Mucosa of rectum (tissue), 2 donors: ENCODE measurements at regions not wholly inside any gene's neighbourhood (a gene's known extent, or its start where the extent isn't known, plus 50 kb on each side); places are given as distances from the start of the nearest gene placed in this dataset.
A peak's percentile ranks its signal among the peaks of the same experiment; 100 is the strongest.
"Not testable (repeated sequence)": the region's sequence is repeated elsewhere in the genome, so short reads cannot be mapped to it uniquely, and the experiment has no call there.

Source experiments
- H3K27ac ChIP-seq, 2 donors: one replicate each; pipeline ENCODE4 v1.7.0; 2013; ENCODE audit warnings: inconsistent platforms in 2 of 2, low read depth in 2 of 2, low read length in 2 of 2
- H3K27me3 ChIP-seq, 2 donors: one replicate each; pipeline ENCODE4 v1.7.0; 2013; ENCODE audit warnings: low read length in 2 of 2; ENCODE audit not compliant: control insufficient read depth in 2 of 2, insufficient read depth in 2 of 2
- H3K36me3 ChIP-seq, 2 donors: one replicate each; pipeline ENCODE4 v1.7.0; 2013; ENCODE audit warnings: low read length in 2 of 2; ENCODE audit not compliant: control insufficient read depth in 2 of 2, insufficient read depth in 2 of 2
- H3K4me1 ChIP-seq, 2 donors: one replicate each; pipeline ENCODE4 v1.7.0; 2013; ENCODE audit warnings: low read length in 2 of 2, mild to moderate bottlenecking in 1 of 2; ENCODE audit not compliant: control insufficient read depth in 2 of 2, insufficient read depth in 2 of 2
- H3K4me3 ChIP-seq, 2 donors: one replicate each; pipeline ENCODE4 v1.7.0; 2013; ENCODE audit warnings: low read length in 2 of 2
- H3K9ac ChIP-seq, 2 donors: one replicate each; pipeline ENCODE4 v1.7.0; 2013; ENCODE audit warnings: low read length in 2 of 2, low read depth in 1 of 2, mild to moderate bottlenecking in 1 of 2
- H3K9me3 ChIP-seq, 2 donors: one replicate each; pipeline ENCODE4 v1.7.0; 2013; ENCODE audit warnings: low read length in 2 of 2; ENCODE audit not compliant: control insufficient read depth in 2 of 2
- donor health status: healthy.
- donor health status: Normal muscosa, but diverticular disease.

DNA sequence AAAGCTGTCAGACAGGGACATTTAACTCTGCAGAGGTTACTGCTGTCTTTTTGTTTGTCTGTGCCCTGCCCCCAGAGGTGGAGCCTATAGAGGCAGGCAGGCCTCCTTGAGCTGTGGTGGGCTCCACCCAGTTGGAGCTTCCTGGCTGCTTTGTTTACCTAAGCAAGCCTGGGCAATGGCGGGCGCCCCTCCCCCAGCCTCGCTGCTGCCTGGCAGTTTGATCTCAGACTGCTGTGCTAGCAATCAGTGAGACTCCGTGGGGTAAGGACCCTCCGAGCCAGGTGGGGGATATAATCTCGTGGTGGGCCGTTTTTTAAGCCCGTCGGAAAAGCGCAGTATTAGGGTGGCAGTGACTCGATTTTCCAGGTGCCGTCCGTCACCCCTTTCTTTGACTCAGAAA lies 192.8 kb downstream of the AVL9 start:
- not testable (repeated sequence) for H3K9me3 ChIP-seq, H3K9ac ChIP-seq, H3K27ac ChIP-seq, H3K36me3 ChIP-seq, H3K4me3 ChIP-seq, H3K4me1 ChIP-seq, H3K27me3 ChIP-seq

DNA sequence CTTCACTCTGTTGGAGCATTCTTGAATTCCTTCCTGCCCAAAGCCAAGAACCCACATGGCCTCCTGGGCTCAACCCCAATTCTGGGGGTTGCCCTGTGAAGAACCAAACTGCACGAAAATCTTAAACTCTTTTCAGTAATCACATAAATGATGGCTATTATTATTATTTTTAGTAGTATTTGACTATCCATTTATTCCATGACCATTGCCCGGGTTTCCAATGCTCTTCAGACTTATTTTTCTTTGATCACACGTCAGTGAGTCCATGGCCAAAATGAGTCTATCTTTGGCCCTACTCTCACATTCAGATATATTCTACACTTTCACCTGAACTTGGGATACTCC lies 185.9 kb downstream of the AVL9 start:
- H3K9ac ChIP-seq, result no peak overlapping the region
- peaks cover 0 to 9% of the 10 kb centered on the region in 2 donors for H3K4me1 ChIP-seq
- H3K27me3 ChIP-seq, result no peaks in the 10 kb centered on the region
- H3K36me3 ChIP-seq, result no peaks in the 10 kb centered on the region
- no peak overlapping the region for H3K27ac ChIP-seq
- no peak overlapping the region for H3K4me3 ChIP-seq
- H3K9me3 ChIP-seq, result no peaks in the 10 kb centered on the region

DNA sequence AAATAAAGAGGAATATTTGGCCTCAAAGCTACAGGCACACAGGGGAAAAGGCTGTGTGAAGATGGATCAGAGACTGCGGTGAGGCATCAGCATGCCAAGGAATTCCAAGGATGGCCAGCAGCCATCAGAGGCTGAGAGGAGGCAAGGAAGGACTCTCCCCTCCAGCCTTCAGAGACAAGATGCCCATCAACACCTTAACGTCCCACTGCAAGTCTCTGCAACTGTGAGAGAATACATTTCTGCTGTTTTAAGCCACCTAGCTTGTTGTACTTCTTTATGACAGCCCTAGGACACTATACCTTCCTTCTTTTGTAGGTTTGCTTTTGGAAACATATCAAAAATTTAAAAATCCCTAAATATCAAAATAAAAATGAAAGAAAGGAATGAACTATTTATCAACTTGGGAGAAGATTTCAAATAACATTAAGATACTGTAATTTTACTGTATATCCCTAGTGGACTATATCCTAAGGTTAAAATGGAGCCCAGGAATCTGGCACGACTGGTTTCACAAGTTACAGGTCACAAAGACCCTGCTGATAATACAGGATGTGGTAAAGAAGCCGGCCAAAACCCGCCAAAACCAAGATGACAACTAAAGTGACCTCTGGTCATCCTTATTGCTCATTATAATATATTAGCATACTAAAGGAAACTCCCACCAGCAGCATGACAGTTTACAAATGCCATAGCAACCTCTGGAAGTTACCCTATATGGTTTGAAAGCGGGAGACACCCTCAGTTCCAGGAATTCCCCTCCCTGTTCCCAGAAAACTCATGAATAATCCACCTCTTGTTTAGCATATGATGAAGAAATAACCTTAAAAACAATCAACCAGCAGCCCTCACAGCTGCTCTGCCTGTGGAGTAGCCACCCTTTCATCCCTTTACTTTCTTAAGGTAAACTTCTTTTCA lies 185.2 kb downstream of the AVL9 start:
- peaks cover 0 to 12% of the 10 kb centered on the region in 2 donors for H3K4me1 ChIP-seq
- no peak overlapping the region for H3K27ac ChIP-seq
- H3K27me3 ChIP-seq, result no peaks in the 10 kb centered on the region
- no peak overlapping the region for H3K9ac ChIP-seq
- no peaks in the 10 kb centered on the region for H3K9me3 ChIP-seq
- no peak overlapping the region for H3K4me3 ChIP-seq
- H3K36me3 ChIP-seq, result no peaks in the 10 kb centered on the region

DNA sequence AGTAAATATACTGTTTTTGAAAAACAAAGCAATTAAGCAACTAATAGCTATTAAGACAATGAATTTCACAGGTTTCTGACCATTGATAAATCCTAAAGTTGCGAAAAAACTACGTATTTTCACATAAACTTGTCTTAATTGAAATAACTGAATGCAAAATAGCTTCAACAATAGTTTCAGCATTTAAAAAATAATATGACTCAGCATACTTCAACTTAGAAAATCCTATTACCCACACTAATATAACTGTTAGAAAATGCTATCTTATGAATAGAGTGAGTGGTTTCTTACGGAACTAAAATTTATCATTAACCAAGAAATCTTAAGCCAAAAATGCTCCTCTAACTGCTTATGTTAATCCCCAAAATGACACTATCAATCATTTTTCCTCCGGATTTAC lies 183.9 kb downstream of the AVL9 start:
- Histone ChIP-seq H3K27me3 (no peaks in the 10 kb centered on the region), H3K27ac (no peak overlapping the region)

DNA sequence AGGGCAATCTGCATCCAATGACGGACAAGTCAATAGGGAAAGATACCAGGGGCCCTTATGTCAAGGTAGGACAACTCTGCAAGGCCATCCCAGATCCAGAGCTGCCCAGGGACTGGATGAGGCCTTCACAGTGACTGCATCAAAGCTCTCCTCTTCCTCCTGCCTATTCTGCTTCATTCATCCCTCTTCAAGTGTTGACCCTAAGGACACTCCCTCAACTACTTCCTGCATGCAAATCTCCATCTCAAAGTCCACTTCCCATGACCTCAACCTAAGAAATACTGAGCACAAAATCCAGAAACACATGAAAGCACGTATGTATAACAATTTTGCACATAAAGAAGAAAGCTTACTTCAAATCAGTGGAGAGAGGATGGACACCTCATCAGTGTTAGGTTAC lies 182.3 kb downstream of the AVL9 start:
- Histone ChIP-seq H3K4me3 (no peak overlapping the region), H3K9me3 (no peaks in the 10 kb centered on the region), H3K36me3 (no peaks in the 10 kb centered on the region), H3K27me3 (no peaks in the 10 kb centered on the region), H3K4me1 (peaks cover 0 to 12% of the 10 kb centered on the region in 2 donors), H3K27ac (peak overlapping the region in 1 of 2 donors; percentile 54), H3K9ac (no peak overlapping the region)

More for the DNA sequence above, 183.9 kb downstream of the AVL9 start:
- Histone ChIP-seq H3K36me3 (no peaks in the 10 kb centered on the region), H3K9ac (no peak overlapping the region), H3K4me3 (no peak overlapping the region), H3K9me3 (no peaks in the 10 kb centered on the region), H3K4me1 (peaks cover 0 to 12% of the 10 kb centered on the region in 2 donors)

DNA sequence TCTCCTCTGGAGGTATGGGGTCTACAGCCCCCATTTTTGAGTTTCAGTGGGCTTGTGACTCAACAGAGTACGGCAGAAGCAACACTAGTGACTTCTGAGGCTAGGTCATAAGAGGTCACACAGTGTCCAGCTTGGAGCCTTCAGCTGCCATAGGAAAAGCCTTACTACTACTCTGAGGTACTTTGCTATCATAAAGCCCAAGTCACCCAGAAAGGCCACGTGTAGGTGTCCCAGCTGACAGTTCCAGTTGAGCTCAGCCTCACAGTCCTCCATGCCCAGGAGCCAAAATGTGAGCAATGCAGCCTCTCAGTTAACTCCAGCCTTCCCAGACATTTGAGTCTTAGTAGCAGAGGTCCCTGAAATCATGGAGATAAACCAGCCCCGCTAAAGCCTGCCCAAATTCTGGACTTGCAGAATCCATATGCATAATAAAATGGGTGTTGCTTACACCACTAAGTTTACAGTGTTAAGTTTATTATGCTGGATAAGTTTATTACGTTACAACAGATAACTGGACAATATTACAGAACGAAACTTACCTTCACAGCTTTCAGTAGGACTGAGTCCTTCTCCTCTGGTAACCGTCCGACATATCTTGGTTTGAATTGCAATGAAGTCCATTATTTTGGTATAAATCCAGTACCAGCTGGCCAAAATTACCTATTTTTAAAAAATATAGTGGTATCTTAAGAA lies 181.1 kb downstream of the AVL9 start:
- Histone ChIP-seq H3K4me1 (peaks cover 0 to 12% of the 10 kb centered on the region in 2 donors), H3K36me3 (no peaks in the 10 kb centered on the region), H3K27me3 (no peaks in the 10 kb centered on the region), H3K4me3 (peak overlapping the region in 1 of 2 donors; percentile 34), H3K9ac (no peak overlapping the region), H3K9me3 (no peaks in the 10 kb centered on the region), H3K27ac (peak overlapping the region in 1 of 2 donors; percentile 41)

DNA sequence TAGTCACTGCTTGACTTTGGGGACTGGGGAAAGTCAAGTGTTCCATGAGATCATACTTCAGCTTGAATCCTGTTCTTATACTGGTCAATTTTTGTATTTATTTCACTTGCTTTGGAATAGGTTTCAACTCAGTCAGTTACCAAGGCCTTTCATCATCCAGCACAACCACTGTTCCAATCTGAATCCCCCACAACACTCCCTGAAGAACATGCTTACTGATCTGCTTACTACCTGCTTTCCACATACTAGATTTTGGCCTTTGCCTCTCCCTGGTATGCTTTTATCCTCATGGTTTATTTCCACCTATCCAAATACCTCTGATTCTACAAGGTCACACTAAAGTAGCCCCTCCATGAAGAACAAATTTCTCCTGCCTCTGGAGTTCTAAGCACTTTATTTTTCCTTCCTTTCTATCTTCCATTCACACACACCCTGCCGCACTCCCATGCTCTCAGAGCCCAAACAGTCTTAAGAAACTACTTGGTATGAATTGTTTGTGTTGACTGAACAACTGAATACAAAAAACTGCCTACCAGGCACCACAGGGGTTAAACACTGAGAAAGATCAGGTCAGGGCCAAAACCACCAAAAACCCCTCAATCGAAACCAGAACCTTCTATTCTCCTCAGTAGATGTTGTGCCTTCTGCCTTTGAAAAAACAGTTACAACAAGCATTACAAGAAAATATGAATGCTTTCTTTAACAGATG lies 178.1 kb downstream of the AVL9 start:
- Histone ChIP-seq H3K27ac (no peak overlapping the region), H3K4me3 (no peak overlapping the region), H3K9me3 (no peaks in the 10 kb centered on the region), H3K36me3 (no peaks in the 10 kb centered on the region), H3K9ac (no peak overlapping the region), H3K4me1 (peaks cover under 1 to 20% of the 10 kb centered on the region in 2 donors), H3K27me3 (no peaks in the 10 kb centered on the region)

DNA sequence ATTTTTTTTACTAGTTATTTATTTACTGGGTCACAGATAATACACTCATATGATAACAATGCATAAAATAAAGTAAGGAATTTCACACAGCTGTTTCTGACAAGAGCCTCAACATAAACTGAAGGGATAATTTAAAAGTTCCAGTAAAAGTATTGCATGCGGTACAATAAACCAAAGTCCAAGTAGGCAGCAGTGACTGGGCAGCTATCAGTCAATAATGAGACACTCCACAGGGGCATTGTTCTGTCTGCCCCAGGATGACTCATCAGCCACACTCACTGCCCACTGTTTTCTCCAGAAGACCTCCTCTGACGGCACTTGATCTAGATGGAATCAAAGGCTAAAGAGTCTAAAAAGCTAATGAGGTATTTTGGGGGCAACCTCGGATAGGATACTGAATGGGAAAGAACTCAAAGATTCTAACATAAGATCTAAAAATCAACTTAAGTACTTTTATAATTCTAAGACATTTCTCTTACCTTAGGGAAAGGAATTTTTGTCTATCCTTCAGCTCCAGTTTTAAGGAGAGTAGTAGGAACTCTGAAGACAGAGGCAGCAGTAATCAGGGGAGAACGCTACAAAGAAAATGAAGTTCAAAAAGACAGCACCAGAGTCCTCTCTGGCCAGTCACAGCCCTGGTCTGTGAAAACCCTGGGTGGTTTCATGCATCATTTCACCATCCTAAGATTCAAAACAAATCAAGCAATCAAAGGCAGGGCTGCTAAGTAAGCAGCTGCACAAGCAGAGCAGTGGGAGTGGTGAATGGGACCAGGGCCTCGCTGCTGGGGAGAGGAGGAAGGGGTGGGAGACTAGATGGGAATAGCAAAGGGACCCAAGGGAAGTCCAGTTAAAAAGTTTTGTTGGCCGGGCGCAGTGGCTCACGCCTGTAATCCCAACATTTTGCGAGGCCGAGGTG lies 175.1 kb downstream of the AVL9 start:
- H3K27me3 ChIP-seq, result no peaks in the 10 kb centered on the region
- H3K9me3 ChIP-seq, result no peaks in the 10 kb centered on the region
- H3K27ac ChIP-seq, result peak overlapping the region; percentile 52 to 60
- H3K36me3 ChIP-seq, result no peaks in the 10 kb centered on the region
- no peak overlapping the region for H3K4me3 ChIP-seq
- peak overlapping the region in 1 of 2 donors; percentile 26 for H3K9ac ChIP-seq
- H3K4me1 ChIP-seq, result peaks cover 4 to 15% of the 10 kb centered on the region in 2 donors

DNA sequence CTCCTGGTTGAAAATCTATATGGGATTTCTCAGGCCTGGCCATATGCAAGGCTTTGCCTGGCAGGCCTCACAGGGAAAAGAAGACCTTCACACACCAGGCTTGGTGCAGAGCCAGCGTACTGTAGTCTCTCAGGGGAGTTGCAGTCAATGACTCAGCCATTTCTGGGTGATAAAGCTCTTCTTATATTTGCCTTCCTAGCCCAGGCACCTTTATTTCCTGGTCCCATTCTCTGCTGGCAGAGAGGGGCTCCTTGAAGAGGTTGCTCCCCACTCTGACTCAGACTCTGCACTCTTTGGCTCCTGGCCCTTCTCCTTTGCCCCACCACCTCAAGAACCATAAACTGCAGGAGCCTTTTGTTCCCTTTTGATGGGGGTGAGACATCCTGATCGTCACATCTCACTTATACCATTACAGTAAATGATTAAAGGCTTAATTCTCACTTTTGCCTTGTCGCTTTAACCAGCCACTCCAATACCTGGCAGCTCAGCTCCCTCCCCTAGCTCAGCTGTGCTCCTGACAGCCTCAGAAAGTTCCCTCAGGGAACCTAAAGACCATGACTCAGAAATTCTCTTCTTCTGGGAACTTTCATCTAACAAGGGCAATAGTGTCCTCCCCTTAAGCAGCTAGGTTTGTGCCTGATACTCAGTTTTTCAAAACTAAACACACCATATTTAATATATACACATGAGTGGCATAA lies 174.0 kb downstream of the AVL9 start:
- H3K36me3 ChIP-seq, H3K9ac ChIP-seq, H3K27me3 ChIP-seq, H3K9me3 ChIP-seq, H3K4me3 ChIP-seq: not testable (repeated sequence)
- Histone ChIP-seq H3K27ac (peak overlapping the region; percentile 72 to 74), H3K4me1 (peaks cover 4 to 15% of the 10 kb centered on the region in 2 donors)
